PC-9 (cell line): ENCODE measurements at regions not wholly inside any gene's neighbourhood (a gene's known extent, or its start where the extent isn't known, plus 50 kb on each side); places are given as distances from the start of the nearest gene placed in this dataset.

Experiments
- BruUV-seq: library from RNA; stranded (reverse); fragments of 400-500 nt; replicated peaks from 2 replicates; lab custom pipeline; 2021; lab: Mats Ljungman, UMichigan
- CTCF ChIA-PET: fragments of 300-600 bp; sonication (Branson Sonifier 250); formaldehyde crosslinking; loops from one replicate; lab custom pipeline; 2022; ENCODE audit warnings: antibody characterized with exemption; lab: Charles Lee
- POLR2A ChIA-PET: fragments of 300-600 bp; sonication (Branson Sonifier 250); formaldehyde crosslinking; loops from one replicate; lab custom pipeline; 2022; ENCODE audit warnings: antibody characterized with exemption; ENCODE audit not compliant: unreplicated experiment; lab: Charles Lee
- DNase-seq, 2 experiments: peaks; one replicate each; pipeline versions ENCODE4 v3.0.0 to v3.0.0-alpha.2; 2015 to 2022; ENCODE audit warnings: mixed read lengths in 1 of 2
- H2AFZ ChIP-seq: fragments of 200-600 bp; sonication (generic); 2 replicates; pipeline ENCODE4 v1.8.1; 2017; ENCODE audit warnings: antibody characterized with exemption
- H3F3A ChIP-seq: fragments of 200-600 bp; sonication (generic); 2 replicates; pipeline ENCODE4 v1.8.1; 2017; ENCODE audit warnings: antibody characterized with exemption, mild to moderate bottlenecking, low read depth; ENCODE audit not compliant: insufficient read depth
- H3K27ac ChIP-seq: fragments of 200-600 bp; sonication (generic); 2 replicates; pipeline ENCODE4 v1.6.1; 2016; ENCODE audit warnings: mixed run types
- H3K27me3 ChIP-seq: fragments of 200-600 bp; sonication (generic); 2 replicates; pipeline ENCODE4 v1.6.1; 2016; ENCODE audit warnings: low read depth, mixed run types; ENCODE audit not compliant: insufficient read depth
- H3K36me3 ChIP-seq: fragments of 200-600 bp; sonication (generic); 2 replicates; pipeline ENCODE4 v1.6.1; 2016; ENCODE audit warnings: low read depth, mixed run types
- H3K4me1 ChIP-seq: fragments of 200-600 bp; sonication (generic); replicated peaks from 2 replicates; pipeline ENCODE4 v1.6.1; 2016; ENCODE audit warnings: mixed run types; ENCODE audit not compliant: insufficient read depth
- H3K4me2 ChIP-seq: fragments of 200-600 bp; sonication (generic); 2 replicates; pipeline ENCODE4 v1.6.1; 2017; ENCODE audit warnings: mixed run types
- H3K4me3 ChIP-seq: fragments of 200-600 bp; sonication (generic); 2 replicates; pipeline ENCODE4 v1.6.1; 2016; ENCODE audit warnings: mixed run types
- H3K79me2 ChIP-seq: fragments of 200-600 bp; sonication (generic); 2 replicates; pipeline ENCODE4 v1.6.1; 2017; ENCODE audit warnings: low read depth, mixed run types
- H3K9me2 ChIP-seq: fragments of 200-600 bp; sonication (generic); 2 replicates; pipeline ENCODE4 v1.8.1; 2017; ENCODE audit warnings: mild to moderate bottlenecking; ENCODE audit not compliant: insufficient read depth
- H3K9me3 ChIP-seq: fragments of 200-600 bp; sonication (generic); 2 replicates; pipeline ENCODE4 v1.8.1; 2016; ENCODE audit warnings: low read depth; ENCODE audit not compliant: insufficient read depth
- H4K20me1 ChIP-seq: fragments of 200-600 bp; sonication (generic); 2 replicates; pipeline ENCODE4 v1.8.1; 2017; ENCODE audit not compliant: insufficient read depth
- CTCF ChIP-seq: fragments of 200-600 bp; sonication (generic); conservative IDR thresholded peaks from 2 replicates; pipeline ENCODE4 v1.6.1; 2017; ENCODE audit warnings: mixed run types, antibody characterized with exemption, mild to moderate bottlenecking, moderate library complexity
- EZH2 ChIP-seq: fragments of 200-600 bp; sonication (generic); IDR thresholded peaks from 2 replicates; pipeline ENCODE4 v1.8.0; 2017; ENCODE audit warnings: antibody characterized with exemption, low read depth
- intact Hi-C: fragments of 100-400 bp; cut with micrococcal nuclease; formaldehyde crosslinking; loops from one replicate; pipeline ENCODE4 v1.10.0; 2022; ENCODE audit not compliant: unreplicated experiment

- TF ChIP-seq CTCF (no peak), EZH2 (no peak)
- H3K27me3 ChIP-seq, result no peaks in the 10 kb centered on the region
- no peak for DNase-seq
- H3K9me2 ChIP-seq, result no peaks in the 10 kb centered on the region; the same call in 1 of the 2 replicates
- ChIA-PET POLR2A (no interaction called here), CTCF (interaction anchor here (0.5 kb wide), 1 partner anchor 56 kb away, joined by 4 read pairs; no protein-coding TSS in a partner anchor)
- no peaks in the 10 kb centered on the region for H3K79me2 ChIP-seq
- H4K20me1 ChIP-seq, result no peaks in the 10 kb centered on the region
- H3K27ac ChIP-seq, result no peak overlapping the region
- no peaks in the 10 kb centered on the region; the same call in 1 of the 2 replicates for H3K9me3 ChIP-seq
- H3K4me2 ChIP-seq, result no peak overlapping the region
- H3K36me3 ChIP-seq, result no peaks in the 10 kb centered on the region
- no peak overlapping the region for H2AFZ ChIP-seq
- no peaks in the 10 kb centered on the region for H3K4me1 ChIP-seq
- no peak overlapping the region for H3K4me3 ChIP-seq
- intact Hi-C loops, result no loop called here
- H3F3A ChIP-seq, result no peaks in the 10 kb centered on the region
- BruUV-seq, result no TSS peak
Measured at GRCh38 chr1:217332431-217333065, 298.3 kb downstream of the GPATCH2 start.

GRCh38 chr1:217331698-217332097, 299.2 kb downstream of the GPATCH2 start:
- ChIA-PET POLR2A (no interaction called here), CTCF (no interaction called here)
- H3K79me2 ChIP-seq, result no peaks in the 10 kb centered on the region
- no peak overlapping the region for H3K4me2 ChIP-seq
- H3K4me3 ChIP-seq, result no peak overlapping the region
- no peaks in the 10 kb centered on the region for H3K36me3 ChIP-seq
- DNase-seq, result no peak
- no peak overlapping the region for H3K27ac ChIP-seq
- intact Hi-C loops, result no loop called here
- BruUV-seq, result no TSS peak
- no peaks in the 10 kb centered on the region for H3K27me3 ChIP-seq
- H3K9me2 ChIP-seq, result no peaks in the 10 kb centered on the region; the same call in 1 of the 2 replicates
- 0 out of 2 replicates have a peak overlapping the region, but pooled peaks have one; percentile 26 for H2AFZ ChIP-seq
- H3K4me1 ChIP-seq, result no peaks in the 10 kb centered on the region
- no peaks in the 10 kb centered on the region; the same call in 1 of the 2 replicates for H3K9me3 ChIP-seq
- H4K20me1 ChIP-seq, result no peaks in the 10 kb centered on the region
- H3F3A ChIP-seq, result no peaks in the 10 kb centered on the region
- TF ChIP-seq CTCF, result no peak
- TF ChIP-seq EZH2, result no peak

- Histone ChIP-seq H3K27ac (no peak overlapping the region), H3K79me2 (no peaks in the 10 kb centered on the region), H3K9me2 (no peaks in the 10 kb centered on the region), H4K20me1 (no peaks in the 10 kb centered on the region), H3F3A (no peaks in the 10 kb centered on the region), H3K36me3 (no peaks in the 10 kb centered on the region), H3K4me1 (no peaks in the 10 kb centered on the region), H2AFZ (no peak overlapping the region), H3K27me3 (no peaks in the 10 kb centered on the region), H3K4me2 (no peak overlapping the region), H3K9me3 (no peaks in the 10 kb centered on the region; the same call in 1 of the 2 replicates), H3K4me3 (no peak overlapping the region)
- POLR2A ChIA-PET, result no interaction called here
- CTCF ChIA-PET, result no interaction called here
- TF ChIP-seq CTCF, result no peak
- no peak for TF ChIP-seq EZH2
- no peak for DNase-seq
- no TSS peak for BruUV-seq
- intact Hi-C loops, result no loop called here
Measured at GRCh38 chr1:217327901-217328300, 303.0 kb downstream of the GPATCH2 start.
